ENCODE measurements at regions not wholly inside any gene's neighbourhood (a gene's known extent, or its start where the extent isn't known, plus 50 kb on each side); places are given as distances from the start of the nearest gene placed in this dataset.

GRCh38 chr10:131429942-131430341 lies 118.4 kb upstream of the TCERG1L start:
- no peaks in the 10 kb centered on the region for H3K36me3 ChIP-seq
- no peaks in the 10 kb centered on the region for H3K4me1 ChIP-seq
- TF ChIP-seq, protein P1, sequence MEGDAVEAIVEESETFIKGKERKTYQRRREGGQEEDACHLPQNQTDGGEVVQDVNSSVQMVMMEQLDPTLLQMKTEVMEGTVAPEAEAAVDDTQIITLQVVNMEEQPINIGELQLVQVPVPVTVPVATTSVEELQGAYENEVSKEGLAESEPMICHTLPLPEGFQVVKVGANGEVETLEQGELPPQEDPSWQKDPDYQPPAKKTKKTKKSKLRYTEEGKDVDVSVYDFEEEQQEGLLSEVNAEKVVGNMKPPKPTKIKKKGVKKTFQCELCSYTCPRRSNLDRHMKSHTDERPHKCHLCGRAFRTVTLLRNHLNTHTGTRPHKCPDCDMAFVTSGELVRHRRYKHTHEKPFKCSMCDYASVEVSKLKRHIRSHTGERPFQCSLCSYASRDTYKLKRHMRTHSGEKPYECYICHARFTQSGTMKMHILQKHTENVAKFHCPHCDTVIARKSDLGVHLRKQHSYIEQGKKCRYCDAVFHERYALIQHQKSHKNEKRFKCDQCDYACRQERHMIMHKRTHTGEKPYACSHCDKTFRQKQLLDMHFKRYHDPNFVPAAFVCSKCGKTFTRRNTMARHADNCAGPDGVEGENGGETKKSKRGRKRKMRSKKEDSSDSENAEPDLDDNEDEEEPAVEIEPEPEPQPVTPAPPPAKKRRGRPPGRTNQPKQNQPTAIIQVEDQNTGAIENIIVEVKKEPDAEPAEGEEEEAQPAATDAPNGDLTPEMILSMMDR (IDR thresholded peaks at IDR 0.05): no peak
- intact Hi-C loops (cut with DNase I): no loop called here
- H3K9me3 ChIP-seq: no peaks in the 10 kb centered on the region
- ATAC-seq (no peak), DNase-seq (no peak)
- peaks cover 31% of the 10 kb centered on the region for H3K27me3 ChIP-seq (ENCODE audit: low read depth)
- no peak overlapping the region for H3K27ac ChIP-seq
- H3K4me3 ChIP-seq: no peak overlapping the region

DNA sequence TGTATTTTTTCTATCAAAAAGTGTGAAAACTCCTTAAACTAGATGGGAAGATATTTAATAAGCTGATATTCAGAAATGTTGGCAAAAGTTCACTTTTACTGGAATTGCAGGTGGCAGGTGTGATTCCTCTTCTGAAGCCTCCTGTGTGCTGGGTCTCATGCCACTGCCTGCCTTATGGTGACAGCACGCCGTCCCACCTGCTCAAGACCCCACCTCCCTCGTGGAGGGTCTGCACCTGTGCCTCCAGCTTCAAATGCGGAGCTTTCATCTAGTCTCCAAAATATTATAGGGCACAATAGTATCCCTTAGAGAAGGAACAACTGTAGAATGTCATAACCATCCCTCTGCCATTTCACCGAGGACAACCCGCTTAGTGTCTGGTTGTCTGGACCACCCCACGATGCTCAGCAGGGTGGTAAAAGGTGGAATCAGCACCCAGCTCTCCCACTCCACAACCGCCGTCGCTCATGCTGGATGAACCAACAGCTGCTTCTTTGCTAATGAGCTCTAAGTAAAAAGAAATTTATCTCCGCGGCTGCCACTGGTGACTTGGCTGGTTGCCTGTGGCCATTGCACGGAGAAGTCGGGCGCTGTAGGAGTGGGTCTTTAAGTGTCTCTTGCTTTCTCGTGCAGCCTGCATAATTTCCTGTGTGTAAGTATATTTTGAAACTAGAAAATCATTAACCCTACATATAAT lies 119.3 kb upstream of the TCERG1L start:
- no peak overlapping the region for H3K4me3 ChIP-seq
- TF ChIP-seq, protein P1 (IDR thresholded peaks at IDR 0.05): no peak
- ATAC-seq: no peak
- H3K27ac ChIP-seq: no peak overlapping the region
- H3K4me1 ChIP-seq: no peaks in the 10 kb centered on the region
- no peak for DNase-seq
- intact Hi-C loops (cut with DNase I): no loop called here
- H3K27me3 ChIP-seq (ENCODE audit: low read depth): peaks cover 31% of the 10 kb centered on the region
- H3K9me3 ChIP-seq: no peaks in the 10 kb centered on the region
- no peaks in the 10 kb centered on the region for H3K36me3 ChIP-seq

DNA sequence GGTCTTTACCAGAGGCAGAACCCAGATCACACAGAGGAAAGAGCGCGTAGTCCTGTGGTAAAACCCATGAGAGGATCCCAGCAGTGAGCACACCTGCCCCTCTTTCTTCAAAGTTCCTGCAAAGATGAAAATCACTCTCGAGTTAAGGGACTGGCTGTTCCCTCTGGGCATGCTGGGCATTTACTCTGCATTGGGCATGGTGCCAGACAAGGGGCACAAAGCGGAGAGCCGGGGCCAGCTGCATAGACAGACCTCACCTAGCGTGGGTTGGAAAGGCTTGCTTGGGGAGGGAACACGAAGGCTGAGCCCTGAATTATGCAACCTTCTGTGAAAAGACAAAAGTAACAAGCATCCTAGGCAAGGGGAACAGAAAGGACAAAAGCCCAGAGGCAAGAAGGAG lies 120.0 kb upstream of the TCERG1L start:
- no peaks in the 10 kb centered on the region for H3K9me3 ChIP-seq
- H3K36me3 ChIP-seq: no peaks in the 10 kb centered on the region
- no peak overlapping the region for H3K27ac ChIP-seq
- peaks cover 31% of the 10 kb centered on the region for H3K27me3 ChIP-seq (ENCODE audit: low read depth)
- TF ChIP-seq, protein P1 (IDR thresholded peaks at IDR 0.05): no peak
- ATAC-seq (no peak), DNase-seq (no peak)
- no peak overlapping the region for H3K4me3 ChIP-seq
- H3K4me1 ChIP-seq: no peaks in the 10 kb centered on the region
- intact Hi-C loops (cut with DNase I): no loop called here

- no peaks in the 10 kb centered on the region for H3K9me3 ChIP-seq
- H3K27me3 ChIP-seq (ENCODE audit: low read depth): peaks cover 31% of the 10 kb centered on the region
- no peak for DNase-seq
- H3K27ac ChIP-seq: no peak overlapping the region
- TF ChIP-seq, protein P1 (IDR thresholded peaks at IDR 0.05): no peak
- intact Hi-C loops (cut with DNase I): no loop called here
- no peaks in the 10 kb centered on the region for H3K36me3 ChIP-seq
- no peaks in the 10 kb centered on the region for H3K4me1 ChIP-seq
- H3K4me3 ChIP-seq: no peak overlapping the region
- no peak for ATAC-seq
Measured at GRCh38 chr10:131431978-131432690, 120.6 kb upstream of the TCERG1L start.

GRCh38 chr10:131433568-131433967 lies 122.0 kb upstream of the TCERG1L start:
- H3K27ac ChIP-seq: no peak overlapping the region
- DNase-seq (no peak), ATAC-seq (no peak)
- H3K9me3 ChIP-seq: no peaks in the 10 kb centered on the region
- peaks cover 31% of the 10 kb centered on the region for H3K27me3 ChIP-seq (ENCODE audit: low read depth)
- TF ChIP-seq, protein P1 (IDR thresholded peaks at IDR 0.05): no peak
- H3K36me3 ChIP-seq: no peaks in the 10 kb centered on the region
- no peaks in the 10 kb centered on the region for H3K4me1 ChIP-seq
- H3K4me3 ChIP-seq: no peak overlapping the region
- intact Hi-C loops (cut with DNase I): no loop called here
